ENCODE measurements at regions not wholly inside any gene's neighbourhood (a gene's known extent, or its start where the extent isn't known, plus 50 kb on each side); places are given as distances from the start of the nearest gene placed in this dataset.
"Not testable (repeated sequence)": the region's sequence is repeated elsewhere in the genome, so short reads cannot be mapped to it uniquely, and the experiment has no call there.

- FAIRE-seq: no peak
- no peak for DNase-seq (ENCODE audit: low spot score)
Measured at GRCh38 chr6:27149150-27149549, 98.4 kb upstream of the PRSS16 start.

GRCh38 chr6:27154696-27155095 is 92.8 kb upstream of the PRSS16 start:
- FAIRE-seq (no peak), DNase-seq (ENCODE audit: low spot score) (no peak)

- no peak for DNase-seq (ENCODE audit: low spot score)
- no peak for FAIRE-seq
Measured at GRCh38 chr6:27156874-27157458, 90.5 kb upstream of the PRSS16 start.

GRCh38 chr6:27157459-27158315 is 89.8 kb upstream of the PRSS16 start:
- DNase-seq (ENCODE audit: low spot score): peak; percentile 38
- no peak for FAIRE-seq

- DNase-seq (ENCODE audit: low spot score): no peak
- no peak for FAIRE-seq
Measured at GRCh38 chr6:27158316-27158643, 89.2 kb upstream of the PRSS16 start.

GRCh38 chr6:27159725-27160124 is 87.8 kb upstream of the PRSS16 start:
- DNase-seq (ENCODE audit: low spot score): no peak
- FAIRE-seq: no peak

GRCh38 chr6:27161115-27161514 is 86.4 kb upstream of the PRSS16 start:
- DNase-seq (ENCODE audit: low spot score): no peak
- FAIRE-seq: no peak

- FAIRE-seq (no peak), DNase-seq (ENCODE audit: low spot score) (no peak)
Measured at GRCh38 chr6:27161603-27161945, 85.9 kb upstream of the PRSS16 start.

- FAIRE-seq: no peak
- DNase-seq (ENCODE audit: low spot score): no peak
Measured at GRCh38 chr6:27161946-27162603, 85.4 kb upstream of the PRSS16 start.

GRCh38 chr6:27163834-27164233 is 83.7 kb upstream of the PRSS16 start:
- DNase-seq (ENCODE audit: low spot score): no peak
- FAIRE-seq: no peak

- FAIRE-seq (no peak), DNase-seq (ENCODE audit: low spot score) (no peak)
Measured at GRCh38 chr6:27168108-27168507, 79.4 kb upstream of the PRSS16 start.

GRCh38 chr6:27168586-27169443 is 78.7 kb upstream of the PRSS16 start:
- DNase-seq (ENCODE audit: low spot score) (no peak), FAIRE-seq (peak; percentile 52)

- FAIRE-seq; DNase-seq (ENCODE audit: low spot score): not testable (repeated sequence)
Measured at GRCh38 chr6:27172524-27173231, 74.8 kb upstream of the PRSS16 start.

GRCh38 chr6:27173232-27173601 is 74.3 kb upstream of the PRSS16 start:
- not testable (repeated sequence) for DNase-seq (ENCODE audit: low spot score); FAIRE-seq

GRCh38 chr6:27174958-27175357 is 72.5 kb upstream of the PRSS16 start:
- FAIRE-seq: no peak
- DNase-seq (ENCODE audit: low spot score): no peak

GRCh38 chr6:27176096-27176495 is 71.4 kb upstream of the PRSS16 start:
- FAIRE-seq (no peak), DNase-seq (ENCODE audit: low spot score) (peak; percentile 14)

- FAIRE-seq (no peak), DNase-seq (ENCODE audit: low spot score) (peak; percentile 27)
Measured at GRCh38 chr6:27176523-27177484, 70.7 kb upstream of the PRSS16 start.

GRCh38 chr6:27177485-27178406 is 69.8 kb upstream of the PRSS16 start:
- DNase-seq (ENCODE audit: low spot score) (peak; percentile 82), FAIRE-seq (no peak)

GRCh38 chr6:27178407-27178730 is 69.1 kb upstream of the PRSS16 start:
- DNase-seq (ENCODE audit: low spot score): peak; percentile 43
- FAIRE-seq: no peak
